Mesenchymal stem cell (in vitro differentiated cells and primary cell): ENCODE measurements at regions not wholly inside any gene's neighbourhood (a gene's known extent, or its start where the extent isn't known, plus 50 kb on each side); places are given as distances from the start of the nearest gene placed in this dataset.
"Not testable (repeated sequence)": the region's sequence is repeated elsewhere in the genome, so short reads cannot be mapped to it uniquely, and the experiment has no call there.

Source experiments
- DNase-seq: peaks from one replicate; pipeline ENCODE4 v3.0.0-alpha.2; 2013
- H2AFZ ChIP-seq: one replicate; pipeline ENCODE4 v1.6.1; 2013; ENCODE audit warnings: low read depth, mild to moderate bottlenecking, control low read depth, inconsistent platforms, low read length, moderate library complexity
- H2AK5ac ChIP-seq: 2 replicates; pipeline ENCODE4 v1.6.1; 2013; ENCODE audit warnings: low read length, moderate library complexity, mild to moderate bottlenecking, inconsistent platforms; ENCODE audit not compliant: severe bottlenecking
- H2BK120ac ChIP-seq: one replicate; pipeline ENCODE4 v1.6.1; 2013; ENCODE audit warnings: low read depth, mild to moderate bottlenecking, inconsistent platforms, low read length, moderate library complexity
- H2BK12ac ChIP-seq, 2 experiments: one replicate each; pipeline ENCODE4 v1.6.1; 2013; ENCODE audit warnings: inconsistent platforms in 2 of 2, low read length in 2 of 2, mild to moderate bottlenecking in 2 of 2, moderate library complexity in 2 of 2, control low read depth in 1 of 2
- H2BK15ac ChIP-seq: one replicate; pipeline ENCODE4 v1.6.1; 2013; ENCODE audit warnings: mild to moderate bottlenecking, low read depth, inconsistent platforms; ENCODE audit not compliant: poor library complexity, severe bottlenecking
- H2BK5ac ChIP-seq: 2 replicates; pipeline ENCODE4 v1.6.1; 2013; ENCODE audit warnings: low read depth, mild to moderate bottlenecking, low read length, control low read depth, inconsistent platforms; ENCODE audit not compliant: poor library complexity, severe bottlenecking
- H3K14ac ChIP-seq, 2 experiments: one replicate each; pipeline ENCODE4 v1.6.1; 2013; ENCODE audit warnings: inconsistent platforms in 2 of 2, low read length in 2 of 2, control low read depth in 1 of 2, mild to moderate bottlenecking in 1 of 2, moderate library complexity in 1 of 2
- H3K18ac ChIP-seq, 2 experiments: one replicate each; pipeline ENCODE4 v1.6.1; 2013; ENCODE audit warnings: inconsistent platforms in 2 of 2, low read length in 2 of 2, control low read depth in 1 of 2, low read depth in 1 of 2, mild to moderate bottlenecking in 1 of 2
- H3K23ac ChIP-seq, 2 experiments: one replicate each; pipeline ENCODE4 v1.6.1; 2013; ENCODE audit warnings: inconsistent platforms in 2 of 2, low read length in 2 of 2, mild to moderate bottlenecking in 2 of 2, moderate library complexity in 2 of 2, control low read depth in 1 of 2
- H3K27ac ChIP-seq: 2 replicates; pipeline ENCODE4 v1.5.1; 2013; ENCODE audit warnings: mild to moderate bottlenecking, moderate library complexity, low read length, control low read depth, inconsistent platforms; ENCODE audit not compliant: poor library complexity, severe bottlenecking
- H3K27me3 ChIP-seq, 2 experiments: 2 replicates each; pipeline versions ENCODE4 v1.6.1 to v1.7.0; 2013; ENCODE audit warnings: low read length in 2 of 2, mild to moderate bottlenecking in 2 of 2, moderate library complexity in 2 of 2, control low read depth in 1 of 2, inconsistent platforms in 1 of 2; ENCODE audit not compliant: control insufficient read depth in 1 of 2, insufficient read depth in 1 of 2
- H3K36me3 ChIP-seq, 2 experiments: 2 replicates each; pipeline versions ENCODE4 v1.6.1 to v1.7.0; 2013; ENCODE audit warnings: low read length in 2 of 2, control low read depth in 1 of 2, inconsistent platforms in 1 of 2, low read depth in 1 of 2, mild to moderate bottlenecking in 1 of 2; ENCODE audit not compliant: insufficient read depth in 2 of 2, control insufficient read depth in 1 of 2
- H3K4ac ChIP-seq, 2 experiments: one replicate each; pipeline ENCODE4 v1.6.1; 2013; ENCODE audit warnings: inconsistent platforms in 2 of 2, low read length in 2 of 2, mild to moderate bottlenecking in 2 of 2, moderate library complexity in 2 of 2, control low read depth in 1 of 2, low read depth in 1 of 2
- H3K4me1 ChIP-seq: 2 replicates; pipeline ENCODE4 v1.6.1; 2013; ENCODE audit warnings: low read depth, low read length, control low read depth; ENCODE audit not compliant: control insufficient read depth, insufficient read depth
- H3K4me2 ChIP-seq: 2 replicates; pipeline ENCODE4 v1.6.1; 2013; ENCODE audit warnings: low read length, mild to moderate bottlenecking, inconsistent platforms; ENCODE audit not compliant: poor library complexity, severe bottlenecking
- H3K4me3 ChIP-seq, 2 experiments: 2 replicates each; pipeline versions ENCODE4 v1.5.1 to v1.7.0; 2013; ENCODE audit warnings: low read length in 2 of 2, mild to moderate bottlenecking in 2 of 2, control low read depth in 1 of 2, low read depth in 1 of 2; ENCODE audit not compliant: insufficient read depth in 1 of 2
- H3K79me1 ChIP-seq: replicated peaks from 2 replicates; pipeline ENCODE4 v1.6.1; 2013; ENCODE audit warnings: mild to moderate bottlenecking, control low read depth, low read length, inconsistent platforms; ENCODE audit not compliant: poor library complexity, severe bottlenecking
- H3K9ac ChIP-seq: 2 replicates; pipeline ENCODE4 v1.7.0; 2013; ENCODE audit warnings: mild to moderate bottlenecking, low read length, moderate library complexity
- H3K9me3 ChIP-seq: 2 replicates; pipeline ENCODE4 v1.7.0; 2013; ENCODE audit warnings: mild to moderate bottlenecking, low read length; ENCODE audit not compliant: control insufficient read depth
- H4K8ac ChIP-seq: one replicate; pipeline ENCODE4 v1.6.1; 2013; ENCODE audit warnings: inconsistent platforms, mild to moderate bottlenecking, low read length, moderate library complexity
- H4K91ac ChIP-seq: one replicate; pipeline ENCODE4 v1.6.1; 2013; ENCODE audit warnings: mild to moderate bottlenecking, low read length, inconsistent platforms
- WGBS: methylation state at CpG from one replicate; pipeline ENCODE4 v1.1.7; 2013; ENCODE audit warnings: mixed read lengths; 5-methylcytosine and 5-hydroxymethylcytosine counted together

DNA sequence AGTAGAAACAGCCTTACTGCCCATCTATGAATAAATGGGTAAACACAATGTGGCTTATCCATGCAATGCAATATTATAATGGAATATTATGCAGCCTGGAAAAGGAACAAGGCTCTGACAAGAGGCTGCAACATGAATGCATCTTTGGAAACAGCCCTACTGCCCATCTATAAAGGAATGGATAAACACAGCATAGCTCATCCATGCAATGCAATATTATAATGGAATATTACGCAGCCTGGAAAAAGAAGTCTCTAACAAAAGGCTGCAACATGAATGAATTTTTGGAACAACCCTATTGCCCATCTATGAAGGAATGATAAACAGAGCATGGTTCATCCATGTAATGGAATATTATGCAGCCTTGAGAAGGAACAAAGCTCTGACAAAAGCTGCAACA, 161.0 kb downstream of the CRLF2 start:
- 83% methylated on average over 1 of the region's 1 CpG for WGBS

DNA sequence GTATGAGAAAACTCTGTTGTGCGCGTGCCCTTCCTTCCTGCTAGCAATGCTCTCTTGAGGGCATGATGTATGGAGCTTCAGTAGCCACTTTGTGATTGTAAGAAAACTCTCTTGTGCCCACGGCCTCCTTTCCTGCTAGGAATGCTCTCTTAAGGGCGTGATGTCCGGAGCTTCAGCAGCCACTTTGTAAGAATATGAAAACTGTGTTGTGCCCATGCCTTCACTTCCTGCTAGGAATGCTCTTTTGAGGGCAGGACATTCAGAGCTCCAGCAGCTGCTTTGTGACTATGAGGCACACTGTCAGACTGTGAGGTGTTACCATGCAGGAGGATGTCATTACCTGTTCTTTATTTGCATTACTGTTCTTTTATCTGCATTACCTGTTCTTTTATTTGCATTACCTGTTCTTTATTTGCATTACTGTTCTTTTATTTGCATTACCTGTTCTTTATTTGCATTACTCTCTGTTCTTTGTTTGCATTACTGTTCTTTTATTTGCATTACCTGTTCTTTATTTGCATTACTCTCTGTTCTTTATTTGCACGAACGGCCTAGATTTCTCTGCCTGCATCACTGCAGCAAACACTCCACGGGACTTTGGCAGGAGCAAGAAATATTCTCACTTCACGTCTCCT, 166.7 kb downstream of the CRLF2 start:
- Histone ChIP-seq H3K4me1 (no peaks in the 10 kb centered on the region), H3K79me1 (no peaks in the 10 kb centered on the region), H3K9ac (no peak overlapping the region), H2AK5ac (no peak overlapping the region), H2BK12ac (no peak overlapping the region), H3K27me3 (no peaks in the 10 kb centered on the region), H4K91ac (no peak overlapping the region), H2BK5ac (no peak overlapping the region), H2BK15ac (no peak overlapping the region), H3K4me2 (no peak overlapping the region), H3K4me3 (no peak overlapping the region), H4K8ac (no peak overlapping the region), H3K23ac (no peak overlapping the region), H3K18ac (no peak overlapping the region), H3K9me3 (peaks cover 21% of the 10 kb centered on the region), H2BK120ac (no peak overlapping the region), H3K4ac (no peak overlapping the region), H3K27ac (no peak overlapping the region), H2AFZ (no peak overlapping the region), H3K14ac (no peak overlapping the region), H3K36me3 (no peaks in the 10 kb centered on the region)
- no peak for DNase-seq
- WGBS: 86% methylated on average over 7 of the region's 9 CpGs

More for the DNA sequence above, 161.0 kb downstream of the CRLF2 start:
- Histone ChIP-seq H3K18ac (no peak overlapping the region), H2AK5ac (no peak overlapping the region), H2BK120ac (no peak overlapping the region), H3K23ac (no peak overlapping the region), H2AFZ (no peak overlapping the region), H3K4me2 (no peak overlapping the region), H3K4ac (no peak overlapping the region), H3K9me3 (peaks cover 22% of the 10 kb centered on the region), H3K27me3 (no peaks in the 10 kb centered on the region), H4K91ac (no peak overlapping the region), H2BK15ac (no peak overlapping the region), H3K4me3 (no peak overlapping the region), H3K14ac (no peak overlapping the region), H3K9ac (no peak overlapping the region), H2BK5ac (no peak overlapping the region), H3K27ac (no peak overlapping the region), H3K36me3 (no peaks in the 10 kb centered on the region), H4K8ac (no peak overlapping the region), H3K79me1 (no peaks in the 10 kb centered on the region), H2BK12ac (no peak overlapping the region), H3K4me1 (no peaks in the 10 kb centered on the region)
- DNase-seq: no peak

- H2BK15ac ChIP-seq: no peak overlapping the region
- H3K4me1 ChIP-seq: no peaks in the 10 kb centered on the region
- H3K79me1 ChIP-seq: no peaks in the 10 kb centered on the region
- H4K91ac ChIP-seq: no peak overlapping the region
- no peak overlapping the region for H3K18ac ChIP-seq
- peaks cover 35% of the 10 kb centered on the region for H3K9me3 ChIP-seq
- no peaks in the 10 kb centered on the region for H3K27me3 ChIP-seq
- no peak overlapping the region for H2AK5ac ChIP-seq
- H2BK5ac ChIP-seq: no peak overlapping the region
- H3K4ac ChIP-seq: no peak overlapping the region
- 82% methylated on average over 7 of the region's 11 CpGs for WGBS
- H3K4me3 ChIP-seq: no peak overlapping the region
- no peak overlapping the region for H3K14ac ChIP-seq
- H4K8ac ChIP-seq: no peak overlapping the region
- no peak overlapping the region for H2AFZ ChIP-seq
- no peak for DNase-seq
- H3K23ac ChIP-seq: no peak overlapping the region
- no peak overlapping the region for H3K4me2 ChIP-seq
- H2BK120ac ChIP-seq: no peak overlapping the region
- no peak overlapping the region for H2BK12ac ChIP-seq
- H3K9ac ChIP-seq: no peak overlapping the region
- H3K36me3 ChIP-seq: no peaks in the 10 kb centered on the region
- H3K27ac ChIP-seq: no peak overlapping the region
These were observed 171.4 kb downstream of the CRLF2 start for GRCh38 chrX:1041091-1041490.

DNA sequence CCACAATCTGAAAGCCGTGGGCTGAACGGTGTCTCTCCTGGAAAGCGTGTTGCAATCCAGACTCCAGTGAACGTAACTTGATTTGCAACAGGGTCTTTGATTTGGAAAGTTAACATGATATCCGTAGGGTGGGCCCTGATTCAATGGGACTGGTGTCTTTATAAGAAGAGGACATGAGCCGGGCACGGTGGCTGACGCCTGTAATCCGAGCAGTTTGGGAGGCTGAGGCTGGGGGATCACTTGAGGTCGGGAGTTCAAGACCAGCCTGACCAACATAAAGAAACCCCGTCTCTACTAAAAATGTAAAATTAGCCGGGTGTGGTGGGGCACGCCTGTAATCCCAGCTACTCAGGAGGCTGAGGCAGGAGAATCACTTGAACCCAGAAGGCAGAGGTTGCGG, 176.5 kb downstream of the CRLF2 start:
- H3K14ac ChIP-seq, H2BK5ac ChIP-seq, H3K4me3 ChIP-seq, H2BK12ac ChIP-seq, H2BK15ac ChIP-seq, H3K18ac ChIP-seq, H3K27ac ChIP-seq, H2AFZ ChIP-seq, H3K79me1 ChIP-seq, H4K91ac ChIP-seq, H3K23ac ChIP-seq, DNase-seq, H3K4me1 ChIP-seq, H3K9ac ChIP-seq, H3K27me3 ChIP-seq, H2BK120ac ChIP-seq, H2AK5ac ChIP-seq, H4K8ac ChIP-seq, H3K36me3 ChIP-seq, H3K4ac ChIP-seq, H3K4me2 ChIP-seq: not testable (repeated sequence)
- peaks cover 20% of the 10 kb centered on the region for H3K9me3 ChIP-seq
- WGBS: 88% methylated on average over 14 of the region's 14 CpGs
